GM18520 (cell line): ENCODE measurements at regions not wholly inside any gene's neighbourhood (a gene's known extent, or its start where the extent isn't known, plus 50 kb on each side); places are given as distances from the start of the nearest gene placed in this dataset.
A peak's percentile ranks its signal among the peaks of the same experiment; 100 is the strongest.

Source experiments
- ATAC-seq: cut with Tn5 transposase; IDR thresholded peaks from one replicate; pipeline ENCODE4 v1.9.1; 2021; ENCODE audit not compliant: unreplicated experiment

- no peak for ATAC-seq
Observed at GRCh38 chr6:113644861-113645575, 212.1 kb upstream of the MARCKS start.

GRCh38 chr6:113645576-113645970, 211.6 kb upstream of the MARCKS start:
- no peak for ATAC-seq

GRCh38 chr6:113645986-113646385, 211.2 kb upstream of the MARCKS start:
- no peak for ATAC-seq

- no peak for ATAC-seq
Observed at GRCh38 chr6:113646701-113647100, 210.4 kb upstream of the MARCKS start.

GRCh38 chr6:113647143-113647889, 209.8 kb upstream of the MARCKS start:
- ATAC-seq: no peak

GRCh38 chr6:113648698-113649097, 208.4 kb upstream of the MARCKS start:
- no peak for ATAC-seq

GRCh38 chr6:113649276-113649675, 207.9 kb upstream of the MARCKS start:
- no peak for ATAC-seq

- no peak for ATAC-seq
Observed at GRCh38 chr6:113649880-113650609, 207.1 kb upstream of the MARCKS start.

- no peak for ATAC-seq
Observed at GRCh38 chr6:113650610-113650979, 206.6 kb upstream of the MARCKS start.

- ATAC-seq: no peak
Observed at GRCh38 chr6:113651120-113651519, 206.0 kb upstream of the MARCKS start.

GRCh38 chr6:113651920-113652319, 205.2 kb upstream of the MARCKS start:
- no peak for ATAC-seq

GRCh38 chr6:113653275-113653674, 203.9 kb upstream of the MARCKS start:
- ATAC-seq: no peak

- ATAC-seq: no peak
Observed at GRCh38 chr6:113654396-113654795, 202.7 kb upstream of the MARCKS start.

GRCh38 chr6:113655761-113656160, 201.4 kb upstream of the MARCKS start:
- ATAC-seq: no peak

- no peak for ATAC-seq
Observed at GRCh38 chr6:113659762-113660404, 197.3 kb upstream of the MARCKS start.

- ATAC-seq: no peak
Observed at GRCh38 chr6:113660819-113661218, 196.3 kb upstream of the MARCKS start.

GRCh38 chr6:113662093-113662665, 195.0 kb upstream of the MARCKS start:
- ATAC-seq: no peak

- peak; percentile 66 for ATAC-seq
Observed at GRCh38 chr6:113662688-113663333, 194.3 kb upstream of the MARCKS start.

- no peak for ATAC-seq
Observed at GRCh38 chr6:113664909-113665308, 192.2 kb upstream of the MARCKS start.

- no peak for ATAC-seq
Observed at GRCh38 chr6:113668641-113669408, 188.3 kb upstream of the MARCKS start.
